ENCODE measurements at regions not wholly inside any gene's neighbourhood (a gene's known extent, or its start where the extent isn't known, plus 50 kb on each side); places are given as distances from the start of the nearest gene placed in this dataset.
"Not testable (repeated sequence)": the region's sequence is repeated elsewhere in the genome, so short reads cannot be mapped to it uniquely, and the experiment has no call there.

GRCh38 chr5:94102849-94103248, 361.4 kb upstream of the POU5F2 start:
- DNase-seq (ENCODE audit: low read depth in 3 of 3, low spot score in 2 of 3): no peak

- not testable (repeated sequence) for DNase-seq (ENCODE audit: low read depth in 3 of 3, low spot score in 2 of 3)
Measured at GRCh38 chr5:94097384-94097783, 356.0 kb upstream of the POU5F2 start.

- no peak for DNase-seq (ENCODE audit: low read depth in 3 of 3, low spot score in 2 of 3)
Measured at GRCh38 chr5:94094793-94095441, 353.5 kb upstream of the POU5F2 start.

GRCh38 chr5:94093300-94093699, 351.9 kb upstream of the POU5F2 start:
- no peak for DNase-seq (ENCODE audit: low read depth in 3 of 3, low spot score in 2 of 3)

GRCh38 chr5:94086635-94087034, 345.2 kb upstream of the POU5F2 start:
- not testable (repeated sequence) for DNase-seq (ENCODE audit: low read depth in 3 of 3, low spot score in 2 of 3)

- DNase-seq (ENCODE audit: low read depth in 3 of 3, low spot score in 2 of 3): no peak
Measured at GRCh38 chr5:94086194-94086593, 344.8 kb upstream of the POU5F2 start.

GRCh38 chr5:94082405-94082804, 341.0 kb upstream of the POU5F2 start:
- no peak for DNase-seq (ENCODE audit: low read depth in 3 of 3, low spot score in 2 of 3)

GRCh38 chr5:94081088-94081487, 339.7 kb upstream of the POU5F2 start:
- no peak for DNase-seq (ENCODE audit: low read depth in 3 of 3, low spot score in 2 of 3)

- no peak for DNase-seq (ENCODE audit: low read depth in 3 of 3, low spot score in 2 of 3)
Measured at GRCh38 chr5:94080390-94080789, 339.0 kb upstream of the POU5F2 start.

GRCh38 chr5:94072116-94072515, 330.7 kb upstream of the POU5F2 start:
- DNase-seq (ENCODE audit: low read depth in 3 of 3, low spot score in 2 of 3): no peak

GRCh38 chr5:94066437-94067207, 325.2 kb upstream of the POU5F2 start:
- DNase-seq (ENCODE audit: low read depth in 3 of 3, low spot score in 2 of 3): no peak

GRCh38 chr5:94064025-94064424, 322.6 kb upstream of the POU5F2 start:
- no peak for DNase-seq (ENCODE audit: low read depth in 3 of 3, low spot score in 2 of 3)

- DNase-seq (ENCODE audit: low read depth in 3 of 3, low spot score in 2 of 3): no peak
Measured at GRCh38 chr5:94057655-94058054, 316.3 kb upstream of the POU5F2 start.

- no peak for DNase-seq (ENCODE audit: low read depth in 3 of 3, low spot score in 2 of 3)
Measured at GRCh38 chr5:94057217-94057616, 315.8 kb upstream of the POU5F2 start.

GRCh38 chr5:94049307-94049922, 308.0 kb upstream of the POU5F2 start:
- not testable (repeated sequence) for DNase-seq (ENCODE audit: low read depth in 3 of 3, low spot score in 2 of 3)

GRCh38 chr5:94045839-94046782, 304.7 kb upstream of the POU5F2 start:
- no peak for DNase-seq (ENCODE audit: low read depth in 3 of 3, low spot score in 2 of 3)

GRCh38 chr5:94043311-94043710, 301.9 kb upstream of the POU5F2 start:
- DNase-seq (ENCODE audit: low read depth in 3 of 3, low spot score in 2 of 3): no peak

- no peak for DNase-seq (ENCODE audit: low read depth in 3 of 3, low spot score in 2 of 3)
Measured at GRCh38 chr5:94040591-94041148, 299.3 kb upstream of the POU5F2 start.

GRCh38 chr5:94039101-94039500, 297.7 kb upstream of the POU5F2 start:
- DNase-seq (ENCODE audit: low read depth in 3 of 3, low spot score in 2 of 3): no peak

GRCh38 chr5:94031631-94032030, 290.2 kb upstream of the POU5F2 start:
- DNase-seq (ENCODE audit: low read depth in 3 of 3, low spot score in 2 of 3): no peak
